Right hindlimb (tissue), 1 donor: ENCODE measurements at regions not wholly inside any gene's neighbourhood (a gene's known extent, or its start where the extent isn't known, plus 50 kb on each side); places are given as distances from the start of the nearest gene placed in this dataset.

Source experiments
- DNase-seq: peaks from one replicate; pipeline ENCODE4 v3.0.0-alpha.2; 2018

DNA sequence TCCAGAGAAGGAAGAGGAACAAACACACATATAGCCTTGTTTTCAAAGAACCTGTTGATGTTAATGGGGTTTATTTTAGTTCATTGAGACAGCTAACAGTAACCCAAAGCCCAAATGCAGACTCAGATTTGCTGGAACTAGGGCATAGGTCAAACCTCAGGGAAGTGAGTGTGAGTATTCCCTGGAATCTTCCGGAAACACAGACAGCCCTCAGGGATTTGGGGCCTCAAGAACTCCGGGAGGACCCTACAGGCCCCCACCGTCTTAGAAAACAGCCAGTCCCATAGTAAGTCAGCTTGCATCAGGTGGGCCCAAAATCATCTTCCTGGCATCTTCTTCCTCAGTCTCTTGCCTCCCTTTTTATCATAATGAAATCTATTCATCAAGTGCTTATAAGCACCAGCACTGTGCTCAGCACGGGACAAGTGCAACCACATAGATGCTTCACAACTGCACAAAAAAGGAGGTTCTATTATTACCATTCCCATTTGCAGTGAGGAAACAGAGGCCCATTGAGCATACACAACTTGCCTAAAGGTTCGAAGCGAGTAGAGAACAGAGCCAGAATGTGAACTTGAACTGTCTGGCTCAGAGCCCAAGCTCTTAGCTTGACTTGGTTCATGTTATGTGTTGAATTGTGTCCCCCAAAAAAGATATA is 50.2 kb upstream of the BCL11A start:
- DNase-seq = no peak

DNA sequence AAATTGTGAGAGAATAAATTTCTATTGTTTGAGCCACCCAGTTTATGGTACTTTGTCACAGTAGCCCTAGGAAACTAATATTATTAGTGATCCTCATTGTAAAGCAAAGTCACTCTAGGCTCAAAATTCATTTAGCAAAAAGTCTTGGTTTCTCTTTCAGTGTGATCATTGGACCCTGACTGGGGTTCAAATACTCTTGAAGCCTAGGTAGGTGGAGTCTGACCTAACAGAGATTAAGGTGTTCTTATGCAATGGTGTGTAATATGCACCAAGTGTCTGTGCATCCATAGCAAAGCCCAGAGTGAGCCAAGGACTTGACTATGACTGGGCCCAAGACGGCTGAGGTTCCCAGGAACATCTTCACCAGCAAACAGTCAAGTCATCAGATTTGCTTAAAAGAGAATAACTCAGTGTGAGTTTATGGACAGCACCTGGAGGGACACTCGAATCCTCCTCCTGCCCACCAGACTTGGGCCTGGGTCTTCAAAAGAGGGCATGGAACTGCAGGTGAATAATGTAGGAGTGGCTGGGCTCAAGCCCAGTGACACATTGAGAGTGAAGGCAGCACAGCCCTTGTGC is 51.1 kb upstream of the BCL11A start:
- DNase-seq = no peak

DNA sequence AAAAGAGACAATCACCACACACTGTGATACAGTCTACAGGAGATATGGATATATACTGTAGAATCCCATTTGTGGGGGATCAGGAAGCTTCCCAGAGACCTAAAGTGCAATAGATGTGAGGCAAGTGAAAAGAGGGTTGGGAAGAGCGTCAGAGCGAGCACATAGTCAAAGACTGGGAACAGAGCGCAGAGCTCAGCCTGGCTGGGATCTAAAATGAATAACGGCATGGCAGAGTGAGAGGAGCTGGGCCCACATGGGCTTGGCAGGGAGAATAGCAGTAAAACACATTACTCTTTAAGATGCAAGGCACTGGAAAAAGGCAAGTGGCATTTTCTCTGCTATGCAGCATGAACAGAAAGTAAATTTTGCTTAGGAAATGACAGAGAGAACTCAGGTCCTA is 52.4 kb upstream of the BCL11A start:
- DNase-seq = no peak

DNA sequence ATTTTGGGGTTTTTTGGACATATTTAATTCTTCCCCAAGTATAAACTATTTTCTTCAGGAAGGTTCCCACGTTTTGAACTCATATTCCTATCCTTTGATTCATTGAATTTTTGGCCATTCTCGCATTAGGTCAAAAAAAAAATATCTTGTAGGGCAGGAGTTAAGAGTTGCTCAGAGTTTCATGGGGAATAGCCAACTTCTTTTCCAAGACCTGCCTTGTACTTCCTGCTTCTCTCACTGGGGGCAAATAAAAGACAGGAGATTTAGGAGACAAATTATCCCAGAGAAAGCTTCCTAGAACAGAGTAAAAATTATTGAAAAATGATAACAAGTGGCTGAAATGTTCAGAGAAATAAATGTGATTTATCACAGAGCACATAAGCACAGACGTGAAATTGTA is 55.2 kb upstream of the BCL11A start:
- DNase-seq = no peak

DNA sequence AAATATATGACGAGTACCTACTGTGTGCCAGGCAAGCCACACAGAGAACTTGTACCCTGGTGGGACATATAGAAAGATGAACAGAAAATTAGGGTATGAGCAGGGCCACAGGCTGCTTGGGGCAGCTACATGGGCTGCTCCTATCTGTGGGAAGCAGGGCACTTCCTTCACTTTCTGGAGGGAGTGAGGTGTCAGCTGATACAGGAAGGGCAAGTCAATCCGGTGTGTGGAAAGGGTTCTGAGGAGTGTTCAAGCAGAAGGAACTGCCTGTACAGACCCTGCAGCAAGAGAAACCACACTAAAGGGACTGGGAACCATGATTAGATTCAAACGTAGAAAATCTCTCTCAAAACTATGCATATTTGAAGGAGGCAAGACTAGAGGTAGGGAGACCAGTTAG is 58.6 kb upstream of the BCL11A start:
- DNase-seq = no peak

DNA sequence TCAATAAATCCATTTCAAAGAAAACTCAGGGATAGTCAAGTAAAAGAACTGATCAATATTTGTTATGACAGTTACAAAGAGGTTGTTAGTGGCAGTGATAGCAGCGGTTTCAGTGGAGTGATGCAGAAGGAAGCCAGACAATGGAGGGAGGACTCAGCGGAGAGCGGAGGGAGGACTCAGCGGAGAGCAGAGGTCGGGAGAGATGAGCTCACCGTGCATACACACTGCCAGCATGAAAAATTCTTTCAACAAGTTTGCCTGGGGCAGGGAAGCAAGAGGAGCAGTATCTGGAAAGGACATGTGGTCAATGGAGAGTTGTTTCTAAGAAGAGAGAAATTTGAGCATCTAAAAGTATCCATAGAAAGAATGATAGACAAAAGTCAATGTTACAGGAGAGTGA is 60.9 kb upstream of the BCL11A start:
- no peak for DNase-seq

DNA sequence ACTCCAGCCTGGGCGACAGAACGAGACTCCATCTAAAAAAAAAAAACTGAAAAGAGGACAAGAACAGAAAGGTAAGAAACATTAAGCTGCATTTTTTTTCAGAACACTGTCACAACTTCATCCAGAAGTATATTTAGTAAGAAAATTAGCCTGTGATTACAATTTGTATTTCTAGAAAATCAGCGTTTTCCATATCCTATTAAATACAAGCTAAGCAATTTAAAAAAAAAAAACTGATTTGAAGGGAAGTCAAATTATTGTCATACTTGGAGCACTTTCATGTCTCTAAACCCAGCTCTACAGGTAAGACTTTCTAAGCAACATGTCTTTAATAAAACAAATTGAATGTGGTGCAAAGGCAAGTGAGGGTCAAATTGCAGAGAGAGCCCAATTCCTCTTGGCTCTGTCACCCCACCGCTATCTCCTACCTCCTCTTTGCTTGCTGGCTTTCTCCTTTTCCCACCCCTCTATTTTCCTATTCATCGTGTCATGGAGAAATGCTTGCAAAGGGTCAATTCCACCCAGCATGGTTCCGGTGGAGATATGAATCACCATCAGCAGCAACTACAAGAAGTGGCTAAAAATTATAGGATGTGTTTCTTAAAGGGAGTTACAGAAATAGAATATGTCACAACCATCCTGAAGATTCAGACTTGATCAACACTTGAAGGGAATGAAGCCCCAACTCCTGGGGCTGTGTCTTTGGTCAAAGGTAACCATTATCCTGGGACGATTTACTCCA is 68.4 kb upstream of the BCL11A start:
- no peak for DNase-seq

DNA sequence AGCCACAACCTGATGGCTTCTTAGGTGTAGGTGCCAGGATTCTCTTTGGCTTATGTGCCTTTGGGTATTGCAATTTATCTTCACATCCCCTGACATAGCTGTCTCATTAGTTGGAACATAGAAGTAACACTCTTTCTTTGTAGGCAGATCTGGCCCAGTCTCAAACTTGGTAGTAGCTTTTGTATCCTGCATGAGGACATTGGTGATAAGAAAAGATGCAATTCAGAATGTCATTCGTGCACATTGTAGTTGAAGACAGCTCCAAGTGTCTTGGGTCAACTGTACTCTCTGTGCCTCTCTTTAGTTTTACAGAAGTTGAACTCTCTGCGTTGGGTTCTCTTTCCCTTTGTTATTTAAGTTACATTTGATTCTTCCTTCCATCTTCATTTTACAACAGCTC is 69.6 kb upstream of the BCL11A start:
- DNase-seq = no peak

DNA sequence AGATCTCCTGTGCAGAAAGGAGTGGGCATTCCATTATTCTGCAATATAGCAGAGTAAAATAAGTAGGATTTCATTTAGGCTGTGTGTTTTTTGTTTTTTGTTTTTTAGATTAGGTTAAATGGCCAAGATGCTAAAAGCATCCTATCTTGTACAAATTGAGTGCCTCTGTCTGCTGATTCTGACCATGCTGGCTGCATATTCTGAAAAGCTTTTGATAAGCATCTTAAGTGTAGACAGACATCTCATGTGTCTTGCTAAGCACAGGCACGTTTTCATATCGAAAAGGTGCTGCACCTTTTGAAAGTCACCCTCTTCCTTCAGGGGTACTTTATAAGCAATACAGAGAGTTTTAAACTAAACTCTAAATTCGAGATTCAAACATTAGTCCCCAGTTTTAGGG is 74.0 kb upstream of the BCL11A start:
- no peak for DNase-seq

DNA sequence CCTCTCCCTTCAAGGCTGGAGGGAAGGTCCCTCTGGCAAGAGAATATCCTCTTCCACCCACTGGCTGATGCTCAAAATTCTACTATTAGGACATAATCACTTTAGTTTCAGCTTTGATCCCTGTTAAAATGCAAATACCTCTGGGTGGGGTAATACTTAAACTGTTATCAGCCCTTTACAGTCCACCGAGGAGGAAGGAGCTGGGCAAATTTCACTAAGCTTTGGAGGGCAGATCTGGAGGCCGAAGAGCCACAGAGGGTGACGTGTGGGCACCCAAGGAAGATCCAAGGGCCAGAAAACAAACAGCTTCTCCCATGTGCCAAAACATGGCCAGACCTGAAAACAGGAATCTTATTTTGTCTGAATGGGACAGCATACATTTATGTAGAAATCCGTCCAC is 74.6 kb upstream of the BCL11A start:
- DNase-seq = no peak

DNA sequence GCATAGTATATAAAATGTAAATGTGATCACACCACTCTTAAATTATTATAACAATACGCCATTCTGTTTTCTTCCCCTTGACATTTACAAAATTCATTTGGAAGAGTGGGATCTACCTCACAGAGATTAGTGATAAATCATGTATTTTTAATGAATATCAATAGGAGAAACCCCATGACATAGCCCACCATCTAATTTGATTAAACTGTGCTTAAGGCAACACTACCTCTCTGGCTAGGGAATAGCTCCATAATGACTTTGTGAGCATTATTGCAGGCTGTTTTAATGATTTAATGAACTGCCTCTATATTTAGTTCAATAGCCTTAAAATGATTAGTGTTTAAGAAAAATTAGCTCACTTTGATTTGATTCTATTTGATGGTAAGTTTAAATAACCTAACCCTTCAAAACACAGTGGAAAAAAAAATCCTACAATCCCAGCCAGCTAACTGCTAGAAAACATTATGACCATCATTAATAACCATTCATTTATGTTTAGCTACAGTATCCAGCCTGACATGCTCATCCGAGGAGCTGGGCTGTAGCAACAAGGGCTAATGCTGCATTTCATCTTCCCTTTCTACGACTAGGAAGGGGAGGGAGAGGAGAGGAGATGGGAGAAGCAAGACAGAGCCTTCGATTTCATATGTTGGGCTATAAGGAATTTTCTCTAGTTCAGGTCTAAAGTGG is 75.3 kb upstream of the BCL11A start:
- DNase-seq = no peak

DNA sequence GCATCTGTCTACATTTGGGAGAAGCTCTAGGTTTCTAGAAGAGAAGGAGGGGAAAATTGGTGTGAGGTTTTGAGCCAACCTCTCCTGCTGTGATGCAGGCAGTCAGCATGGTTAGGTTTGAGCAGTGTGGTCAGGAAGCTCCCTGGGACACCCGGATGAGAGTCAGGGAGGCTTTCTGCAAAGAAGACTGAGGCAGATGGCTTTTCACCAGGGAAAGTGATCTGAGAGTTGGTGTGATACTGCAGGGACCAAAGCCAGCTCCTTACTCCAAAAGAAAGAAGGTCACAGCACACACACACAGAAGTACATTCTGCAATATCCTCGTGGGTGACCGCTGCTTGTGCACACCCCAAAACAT is 75.8 kb upstream of the BCL11A start:
- DNase-seq = no peak

DNA sequence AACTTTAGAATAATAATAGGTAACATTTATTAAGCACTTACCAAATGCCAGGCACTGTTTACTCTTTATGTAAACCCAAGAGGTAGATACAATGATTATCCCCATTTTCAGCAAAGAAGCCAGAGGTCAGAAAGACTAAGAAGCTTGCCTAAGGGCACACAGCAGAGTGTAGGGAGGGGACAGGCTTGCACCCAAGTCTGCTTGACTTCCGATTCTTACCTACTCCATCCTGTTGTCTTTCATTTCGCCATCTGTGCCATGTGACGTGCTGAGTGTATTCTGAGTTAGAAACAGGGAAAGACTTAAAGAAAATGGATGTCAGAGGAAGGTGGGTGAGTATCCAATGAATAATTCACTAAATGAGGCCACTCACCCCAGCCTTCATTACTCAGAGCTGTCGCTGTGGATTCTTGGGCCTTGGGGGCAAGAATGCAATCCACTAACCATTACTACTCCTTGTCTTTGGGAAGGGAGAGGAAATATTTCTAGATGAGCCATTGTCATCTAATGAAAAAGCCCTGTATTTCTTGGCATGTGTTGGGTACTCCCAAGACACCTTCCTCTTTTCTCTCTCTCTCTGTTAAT is 76.4 kb upstream of the BCL11A start:
- no peak for DNase-seq

DNA sequence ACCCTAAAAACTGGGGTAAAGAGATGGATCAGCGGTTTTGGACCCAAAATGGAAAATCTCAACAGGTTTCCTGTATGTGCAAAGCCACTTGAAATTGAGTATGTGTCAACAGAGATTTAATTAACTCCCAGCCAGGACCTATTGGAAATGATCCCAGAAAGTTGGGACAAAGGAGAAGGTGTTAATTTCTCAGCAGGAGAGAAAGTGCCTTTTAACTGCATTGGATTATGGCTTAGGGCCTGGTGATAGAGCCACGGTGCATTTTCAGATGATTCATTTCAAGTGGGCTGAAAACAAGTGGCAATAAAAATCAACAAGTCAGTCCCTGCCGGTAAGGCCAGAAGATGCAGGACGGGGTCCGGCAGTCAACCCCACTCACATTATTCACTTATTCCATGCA is 80.2 kb upstream of the BCL11A start:
- no peak for DNase-seq

DNA sequence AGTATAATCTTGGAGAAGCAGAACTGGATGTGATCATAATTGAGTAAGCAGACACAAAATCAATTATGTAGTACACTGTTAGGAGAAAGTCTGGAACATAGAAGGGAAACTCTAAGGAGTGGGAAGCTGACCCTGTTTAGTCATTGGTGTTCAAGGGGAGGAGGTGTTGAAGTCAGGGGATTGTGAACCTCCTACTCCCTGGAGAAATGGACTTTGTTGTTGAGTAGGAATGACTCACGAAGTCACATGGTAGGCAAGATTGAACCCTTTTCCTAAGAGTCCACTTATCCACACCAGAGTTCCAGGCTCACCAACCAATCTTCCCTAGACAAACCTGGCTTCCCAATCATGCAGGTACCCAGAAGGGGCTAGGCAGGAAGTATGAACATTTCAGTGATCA is 81.0 kb upstream of the BCL11A start:
- DNase-seq = no peak

DNA sequence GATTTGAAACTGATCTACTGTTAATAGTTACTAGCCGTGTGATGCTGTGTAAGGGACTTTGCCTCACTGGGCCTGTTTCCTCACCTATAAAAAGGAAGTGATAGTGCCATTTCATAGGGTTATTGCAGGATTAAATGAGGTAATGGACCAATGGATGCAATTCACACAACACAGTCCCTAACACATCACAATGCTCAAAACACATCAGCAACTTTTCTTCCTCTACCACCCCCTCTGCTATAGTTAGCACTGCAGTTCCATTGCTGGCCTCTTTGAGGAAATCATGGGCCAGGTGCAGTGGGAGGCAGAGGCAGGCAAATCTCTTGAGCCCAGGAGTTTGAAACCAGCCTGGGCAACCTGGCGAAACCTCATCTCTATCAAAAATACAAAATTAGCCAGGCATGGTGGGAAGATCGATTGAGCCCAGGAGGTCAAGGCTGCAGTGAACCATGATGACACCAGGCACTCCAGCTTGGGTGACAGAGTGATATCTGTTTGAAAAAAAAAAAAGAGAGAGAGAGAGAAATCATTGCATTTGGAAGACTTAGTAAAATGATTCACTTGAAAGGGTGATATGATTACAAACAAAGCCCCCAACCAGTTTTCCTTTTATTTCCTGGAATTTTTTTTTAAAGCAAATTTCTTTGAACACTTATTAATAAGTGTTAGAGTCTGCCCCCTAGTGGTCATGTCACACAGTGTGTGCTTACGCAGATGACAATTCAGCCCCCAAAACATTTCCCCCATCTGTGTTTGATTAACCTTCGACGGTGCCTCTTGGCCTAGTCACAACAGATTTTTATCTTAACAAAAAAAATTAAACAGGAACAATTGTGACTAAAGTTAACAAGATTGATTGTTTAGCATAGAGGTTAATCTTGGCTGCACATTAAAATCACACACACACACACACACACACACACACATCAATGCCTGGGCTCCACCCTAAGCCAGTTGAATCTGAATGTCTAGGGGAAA is 88.6 kb upstream of the BCL11A start:
- DNase-seq = no peak

DNA sequence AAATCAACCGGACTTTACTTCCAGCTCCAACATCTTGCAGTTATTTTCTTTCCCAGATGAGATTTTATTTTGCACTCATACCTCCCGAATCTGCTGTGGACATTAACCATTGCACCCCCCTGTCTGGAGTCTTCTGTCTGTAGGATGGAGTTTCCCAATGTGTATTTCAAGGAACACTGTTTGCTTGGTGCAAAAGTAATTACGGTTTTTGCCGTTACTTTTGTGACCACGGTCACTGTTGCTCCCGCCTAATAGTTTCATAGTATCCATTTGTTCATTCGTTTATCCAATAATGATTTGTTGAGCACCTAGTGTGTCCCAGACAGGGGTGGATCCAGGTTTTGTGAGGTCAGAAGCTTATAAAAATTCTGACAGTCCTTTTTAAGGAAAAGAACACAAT is 90.3 kb upstream of the BCL11A start:
- no peak for DNase-seq

DNA sequence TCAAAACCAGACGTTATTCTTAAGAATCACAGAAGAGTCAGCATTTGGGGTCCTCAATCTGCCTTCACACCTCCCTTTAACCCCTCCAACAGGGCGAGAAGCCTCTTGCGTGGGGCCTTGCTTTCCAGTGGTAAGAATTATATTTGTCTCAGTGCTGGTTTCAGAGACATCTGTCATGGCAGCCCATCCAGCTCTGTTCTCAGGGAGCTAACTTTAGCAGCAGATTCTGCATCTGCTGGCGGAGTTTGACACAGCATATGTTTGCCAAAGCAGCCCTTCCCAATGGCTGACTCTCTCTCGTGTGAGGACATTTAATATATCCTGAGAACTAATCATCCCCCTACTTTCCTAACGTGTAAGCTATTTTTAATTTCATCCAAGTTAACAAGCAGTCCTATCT is 91.5 kb upstream of the BCL11A start:
- peak; percentile 33 for DNase-seq

DNA sequence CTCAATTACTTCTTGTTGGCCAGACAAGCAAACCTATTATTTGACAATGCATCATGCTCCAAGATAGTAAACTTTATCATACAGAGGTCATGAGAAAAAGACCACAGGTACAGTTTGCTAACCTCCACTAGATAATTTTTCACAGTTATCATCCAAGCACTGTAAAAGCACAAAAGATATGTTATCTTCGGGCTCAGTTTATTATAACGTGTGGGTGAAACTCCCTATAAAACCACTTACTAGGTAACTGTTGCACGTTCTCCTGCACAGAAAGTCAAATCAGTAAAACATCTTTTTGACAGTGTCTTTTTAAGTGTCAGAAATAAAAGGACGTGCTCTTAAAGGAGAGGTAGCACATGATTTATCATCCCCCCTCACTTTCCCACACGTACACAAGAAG is 94.7 kb upstream of the BCL11A start:
- DNase-seq = no peak

DNA sequence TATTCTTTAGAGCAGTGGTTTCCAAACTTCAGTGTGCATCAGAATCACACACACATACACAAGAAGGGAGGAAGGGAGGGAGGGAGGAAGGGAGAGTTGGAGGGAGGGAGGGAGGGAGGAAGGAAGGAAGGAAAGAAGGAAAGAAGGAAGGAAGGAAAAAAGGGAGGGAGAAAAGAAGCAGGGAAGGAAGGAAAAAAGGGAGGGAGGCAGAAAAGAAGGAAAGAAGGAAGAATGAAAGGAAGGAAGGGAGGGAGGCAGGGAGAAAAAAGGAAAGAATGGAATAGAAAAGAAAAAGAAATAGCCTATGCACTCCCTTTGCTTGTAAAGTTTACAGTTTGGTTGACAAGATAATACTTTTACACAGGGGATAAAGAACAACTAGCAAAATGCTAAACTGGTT is 96.3 kb upstream of the BCL11A start:
- no peak for DNase-seq

DNA sequence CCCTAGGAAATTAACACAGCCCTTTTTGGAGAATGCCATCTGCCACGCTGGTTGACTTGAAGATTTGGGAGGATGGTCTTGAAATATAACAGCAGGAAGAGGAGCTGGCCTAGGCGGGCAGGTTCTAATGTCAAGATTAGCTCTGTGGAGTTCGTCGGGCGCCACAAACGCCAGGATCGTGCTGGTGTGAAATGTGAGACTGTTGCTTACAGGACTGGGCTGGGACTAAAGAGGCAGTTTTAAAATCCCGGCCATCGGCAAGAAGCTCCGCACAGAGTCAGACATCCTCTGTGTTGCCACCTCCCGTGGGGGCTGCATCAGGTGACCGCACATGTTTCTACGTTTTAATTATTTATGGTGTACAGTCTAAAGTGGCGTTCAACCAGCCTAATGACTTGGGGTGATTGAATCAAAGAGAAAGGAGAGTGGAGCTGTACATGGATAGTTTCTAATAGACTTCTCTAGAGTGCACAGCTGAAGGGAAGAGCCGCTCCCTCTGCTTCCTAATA is 99.4 kb upstream of the BCL11A start:
- no peak for DNase-seq

DNA sequence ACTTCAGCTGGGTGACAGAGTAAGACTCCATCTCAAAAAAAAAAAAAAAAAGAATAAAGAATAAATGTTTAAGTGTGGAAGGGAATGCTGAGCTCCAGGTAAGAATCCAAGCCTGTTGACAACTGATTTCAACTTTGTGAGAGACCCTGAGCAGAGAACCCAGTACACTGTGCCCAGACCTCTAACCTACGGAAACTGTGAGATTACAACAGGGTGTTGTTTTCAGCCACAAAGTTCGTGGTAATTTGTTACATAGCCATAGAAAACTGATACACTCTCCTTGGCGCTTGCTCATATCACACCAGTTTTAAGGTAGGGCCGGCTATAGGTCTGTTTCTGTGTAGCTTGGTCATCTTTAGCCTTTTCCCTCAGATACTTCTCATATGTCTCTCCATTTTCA is 98.4 kb upstream of the PAPOLG start:
- no peak for DNase-seq
